ENCODE measurements at regions not wholly inside any gene's neighbourhood (a gene's known extent, or its start where the extent isn't known, plus 50 kb on each side); places are given as distances from the start of the nearest gene placed in this dataset.

- H3K4me2 ChIP-seq (ENCODE audit: control insufficient read depth, extremely low read depth, insufficient read depth, low read depth, low read length) = no peak overlapping the region
- H3K9me3 ChIP-seq (ENCODE audit: control insufficient read depth, low read depth, low read length) = no peaks in the 10 kb centered on the region
- H3K4me3 ChIP-seq (ENCODE audit: control insufficient read depth in 2 of 3, extremely low read depth in 1 of 3, insufficient read depth in 2 of 3, low read depth in 1 of 3, low read length in 3 of 3) = no peak overlapping the region
- H2AFZ ChIP-seq (ENCODE audit: control insufficient read depth, low read length) = no peak overlapping the region
- H3K36me3 ChIP-seq (ENCODE audit: control insufficient read depth in 2 of 2, extremely low read depth in 1 of 2, insufficient read depth in 2 of 2, low read length in 2 of 2) = no peaks in the 10 kb centered on the region
- H3K9ac ChIP-seq (ENCODE audit: control insufficient read depth, extremely low read depth, insufficient read depth, low read length) = no peak overlapping the region
- no peaks in the 10 kb centered on the region for H4K20me1 ChIP-seq (ENCODE audit: control insufficient read depth, extremely low read depth, insufficient read depth, low read length)
- no peak overlapping the region for H3K27ac ChIP-seq (ENCODE audit: control insufficient read depth, insufficient read depth, low read length)
- no peaks in the 10 kb centered on the region for H3K4me1 ChIP-seq (ENCODE audit: control insufficient read depth, extremely low read depth, insufficient read depth, low read length)
- no peak for FAIRE-seq
- no peaks in the 10 kb centered on the region for H3K79me2 ChIP-seq (ENCODE audit: control insufficient read depth, insufficient read depth, low read length)
- DNase-seq (ENCODE audit: low read depth, low spot score) = no peak
- no peaks in the 10 kb centered on the region for H3K27me3 ChIP-seq (ENCODE audit: control insufficient read depth, extremely low read depth, insufficient read depth, low read length)
- H3K9me1 ChIP-seq (ENCODE audit: control insufficient read depth, extremely low read depth, insufficient read depth, low read length) = no peaks in the 10 kb centered on the region
- dilution Hi-C loops (cut with MboI; ENCODE audit: extremely low pct_ligation_motif_present, low sequenced_read_pairs) = no loop called here
- TF ChIP-seq EZH2 (IDR thresholded peaks at IDR 0.05; ENCODE audit: low read length) (no peak), CTCF (optimal IDR thresholded peaks at IDR 0.05 in 1 of 3, IDR thresholded peaks at IDR 0.05 in 1 of 3, conservative IDR thresholded peaks at IDR 0.05 in 1 of 3; ENCODE audit: extremely low read depth in 1 of 3, insufficient read depth in 2 of 3, low read length in 3 of 3) (no peak)
Observed at GRCh38 chr4:112933790-112934189, 115.7 kb upstream of the ANK2 start.

GRCh38 chr4:112938461-112939058, 110.9 kb upstream of the ANK2 start:
- no peaks in the 10 kb centered on the region for H3K36me3 ChIP-seq (ENCODE audit: control insufficient read depth in 2 of 2, extremely low read depth in 1 of 2, insufficient read depth in 2 of 2, low read length in 2 of 2)
- FAIRE-seq = no peak
- no peak overlapping the region for H2AFZ ChIP-seq (ENCODE audit: control insufficient read depth, low read length)
- dilution Hi-C loops (cut with MboI; ENCODE audit: extremely low pct_ligation_motif_present, low sequenced_read_pairs) = no loop called here
- no peak for DNase-seq (ENCODE audit: low read depth, low spot score)
- H3K27ac ChIP-seq (ENCODE audit: control insufficient read depth, insufficient read depth, low read length) = no peak overlapping the region
- H3K4me2 ChIP-seq (ENCODE audit: control insufficient read depth, extremely low read depth, insufficient read depth, low read depth, low read length) = no peak overlapping the region
- no peak overlapping the region for H3K9ac ChIP-seq (ENCODE audit: control insufficient read depth, extremely low read depth, insufficient read depth, low read length)
- H3K9me3 ChIP-seq (ENCODE audit: control insufficient read depth, low read depth, low read length) = no peaks in the 10 kb centered on the region
- H3K4me3 ChIP-seq (ENCODE audit: control insufficient read depth in 2 of 3, extremely low read depth in 1 of 3, insufficient read depth in 2 of 3, low read depth in 1 of 3, low read length in 3 of 3) = no peak overlapping the region
- no peaks in the 10 kb centered on the region for H4K20me1 ChIP-seq (ENCODE audit: control insufficient read depth, extremely low read depth, insufficient read depth, low read length)
- H3K79me2 ChIP-seq (ENCODE audit: control insufficient read depth, insufficient read depth, low read length) = no peaks in the 10 kb centered on the region
- TF ChIP-seq EZH2 (IDR thresholded peaks at IDR 0.05; ENCODE audit: low read length) (no peak), CTCF (optimal IDR thresholded peaks at IDR 0.05 in 1 of 3, IDR thresholded peaks at IDR 0.05 in 1 of 3, conservative IDR thresholded peaks at IDR 0.05 in 1 of 3; ENCODE audit: extremely low read depth in 1 of 3, insufficient read depth in 2 of 3, low read length in 3 of 3) (peak in 2 of 3 experiments; percentile 44 to 53)
- H3K27me3 ChIP-seq (ENCODE audit: control insufficient read depth, extremely low read depth, insufficient read depth, low read length) = no peaks in the 10 kb centered on the region
- no peaks in the 10 kb centered on the region for H3K9me1 ChIP-seq (ENCODE audit: control insufficient read depth, extremely low read depth, insufficient read depth, low read length)
- H3K4me1 ChIP-seq (ENCODE audit: control insufficient read depth, extremely low read depth, insufficient read depth, low read length) = no peaks in the 10 kb centered on the region

Measured in keratinocyte (primary cell).